Fibroblast of skin of back (primary cell): ENCODE measurements at regions not wholly inside any gene's neighbourhood (a gene's known extent, or its start where the extent isn't known, plus 50 kb on each side); places are given as distances from the start of the nearest gene placed in this dataset.

Source experiments
- DNase-seq: peaks from one replicate; pipeline ENCODE4 v3.0.0-alpha.2; 2013

GRCh38 chr14:22513066-22513812 lies 75.8 kb downstream of the DAD1 start:
- peak; percentile 51 for DNase-seq

- no peak for DNase-seq
Measured at GRCh38 chr14:22512106-22512814, 76.8 kb downstream of the DAD1 start.

GRCh38 chr14:22510527-22511110 lies 78.4 kb downstream of the DAD1 start:
- DNase-seq, result peak; percentile 89

- DNase-seq, result no peak
Measured at GRCh38 chr14:22509751-22510300, 79.2 kb downstream of the DAD1 start.

GRCh38 chr14:22509036-22509709 lies 79.9 kb downstream of the DAD1 start:
- DNase-seq, result no peak

- DNase-seq, result no peak
Measured at GRCh38 chr14:22508662-22509035, 80.4 kb downstream of the DAD1 start.

GRCh38 chr14:22508150-22508457 lies 80.9 kb downstream of the DAD1 start:
- no peak for DNase-seq

GRCh38 chr14:22506778-22507351 lies 82.2 kb downstream of the DAD1 start:
- DNase-seq, result no peak

- no peak for DNase-seq
Measured at GRCh38 chr14:22506378-22506710, 82.7 kb downstream of the DAD1 start.

- no peak for DNase-seq
Measured at GRCh38 chr14:22505697-22506377, 83.2 kb downstream of the DAD1 start.

GRCh38 chr14:22505309-22505696 lies 83.7 kb downstream of the DAD1 start:
- DNase-seq, result no peak

- no peak for DNase-seq
Measured at GRCh38 chr14:22502551-22502950, 86.5 kb downstream of the DAD1 start.

GRCh38 chr14:22502007-22502406 lies 87.0 kb downstream of the DAD1 start:
- no peak for DNase-seq

GRCh38 chr14:22500954-22501726 lies 87.9 kb downstream of the DAD1 start:
- DNase-seq, result no peak

- no peak for DNase-seq
Measured at GRCh38 chr14:22500525-22500924, 88.5 kb downstream of the DAD1 start.

- DNase-seq, result no peak
Measured at GRCh38 chr14:22497671-22498093, 91.3 kb downstream of the DAD1 start.

GRCh38 chr14:22497144-22497423 lies 91.9 kb downstream of the DAD1 start:
- DNase-seq, result no peak

GRCh38 chr14:22494486-22495135 lies 94.4 kb downstream of the DAD1 start:
- DNase-seq, result no peak

- DNase-seq, result no peak
Measured at GRCh38 chr14:22493753-22494152, 95.3 kb downstream of the DAD1 start.

GRCh38 chr14:22492622-22493542 lies 96.1 kb downstream of the DAD1 start:
- DNase-seq, result peak; percentile 51
